ENCODE measurements at regions not wholly inside any gene's neighbourhood (a gene's known extent, or its start where the extent isn't known, plus 50 kb on each side); places are given as distances from the start of the nearest gene placed in this dataset.

DNA sequence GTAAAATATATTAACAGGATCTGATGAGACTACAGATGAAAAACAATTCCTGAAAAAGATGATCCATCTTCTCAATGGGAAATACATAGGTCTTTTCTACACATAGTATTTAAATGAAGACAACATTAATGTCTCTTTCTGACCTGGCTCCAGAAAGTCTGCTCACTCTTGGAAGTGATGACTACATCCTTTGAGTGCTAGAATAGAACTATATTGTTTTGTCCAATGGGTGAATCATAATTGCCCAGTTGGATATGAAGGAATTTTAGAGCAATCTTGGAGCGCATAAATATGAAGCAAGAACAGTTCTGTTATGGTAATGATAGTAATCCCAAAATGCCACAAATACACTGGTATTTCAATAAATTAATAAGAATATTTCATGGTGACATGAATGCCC, 322.1 kb downstream of the DEPDC1B start:
- no peak for DNase-seq (ENCODE audit: low read depth, low spot score)

DNA sequence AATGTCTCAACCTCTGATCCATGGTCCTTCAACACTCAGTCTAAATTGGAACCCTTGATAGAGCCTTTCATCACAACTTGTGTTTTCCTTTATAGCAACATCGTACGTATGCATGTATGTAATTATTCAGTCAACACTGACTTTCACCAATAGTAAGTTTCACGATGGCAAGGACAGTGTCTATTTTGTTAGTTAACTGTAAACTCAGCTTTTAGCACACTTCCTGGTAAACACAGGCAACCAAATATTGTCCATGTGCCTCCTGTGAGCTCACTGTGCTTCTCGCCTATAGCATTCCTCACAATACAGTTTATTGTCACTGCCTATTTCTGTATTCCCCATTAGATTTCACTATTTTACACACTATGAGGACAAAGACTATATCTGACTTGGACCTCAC, 323.1 kb downstream of the DEPDC1B start:
- no peak for DNase-seq (ENCODE audit: low read depth, low spot score)

DNA sequence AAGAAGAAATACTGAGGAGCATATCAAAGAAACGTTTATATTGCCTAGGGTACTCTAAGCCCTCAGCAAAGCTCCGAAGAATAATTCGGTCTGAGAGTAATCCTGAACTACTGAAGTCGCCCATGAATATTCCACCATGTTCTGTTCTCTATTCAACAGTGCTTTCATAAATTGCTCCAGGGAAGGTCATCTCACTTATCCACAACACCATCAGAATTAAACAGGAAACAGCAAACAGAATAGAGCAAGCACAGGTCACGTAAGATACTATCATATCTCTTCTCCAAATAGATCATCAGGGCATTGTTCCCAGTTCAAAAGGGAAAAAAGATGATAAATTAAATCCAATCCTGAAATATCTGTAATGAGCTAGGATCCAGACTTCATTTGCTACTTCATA, 325.6 kb downstream of the DEPDC1B start:
- DNase-seq (ENCODE audit: low read depth, low spot score) = no peak

DNA sequence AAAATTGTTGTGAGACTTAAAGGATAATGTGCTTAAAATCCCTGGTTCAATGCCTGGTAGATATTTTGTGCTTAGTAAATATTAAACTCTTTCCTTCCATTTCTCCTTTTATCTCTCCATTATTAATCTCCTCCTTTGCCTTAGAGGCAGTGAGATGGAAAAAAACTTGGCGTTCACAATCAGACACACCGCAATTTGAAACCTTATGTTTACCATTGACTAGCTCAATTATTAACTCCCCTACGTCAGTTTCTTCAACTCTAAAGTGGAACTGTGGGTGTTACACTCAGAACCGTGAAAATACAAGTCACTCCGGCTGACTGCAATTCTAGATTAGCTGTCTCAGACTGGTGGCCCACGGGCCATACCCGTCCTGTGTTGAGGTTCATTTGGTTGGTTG, 327.2 kb downstream of the DEPDC1B start:
- DNase-seq (ENCODE audit: low read depth, low spot score) = no peak

DNA sequence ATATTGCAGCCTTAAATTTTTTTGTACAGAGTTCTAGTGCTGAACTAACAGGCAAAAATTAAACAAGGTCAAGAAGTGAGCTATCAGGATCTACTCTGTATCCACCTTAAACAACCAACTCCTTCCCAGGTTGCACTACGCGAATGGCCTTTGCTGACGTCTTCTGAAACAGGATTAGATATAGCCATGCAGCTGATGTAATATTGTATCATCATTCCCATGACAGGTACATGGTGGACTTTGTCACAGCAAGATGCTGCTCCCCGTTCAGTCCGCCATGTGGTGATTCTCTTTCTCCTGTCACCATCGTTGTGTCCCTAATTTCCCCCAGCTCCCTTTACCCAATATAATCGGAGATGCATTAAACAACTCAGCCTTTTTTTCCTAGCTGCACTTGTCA, 328.9 kb downstream of the DEPDC1B start:
- DNase-seq (ENCODE audit: low read depth, low spot score) = no peak

DNA sequence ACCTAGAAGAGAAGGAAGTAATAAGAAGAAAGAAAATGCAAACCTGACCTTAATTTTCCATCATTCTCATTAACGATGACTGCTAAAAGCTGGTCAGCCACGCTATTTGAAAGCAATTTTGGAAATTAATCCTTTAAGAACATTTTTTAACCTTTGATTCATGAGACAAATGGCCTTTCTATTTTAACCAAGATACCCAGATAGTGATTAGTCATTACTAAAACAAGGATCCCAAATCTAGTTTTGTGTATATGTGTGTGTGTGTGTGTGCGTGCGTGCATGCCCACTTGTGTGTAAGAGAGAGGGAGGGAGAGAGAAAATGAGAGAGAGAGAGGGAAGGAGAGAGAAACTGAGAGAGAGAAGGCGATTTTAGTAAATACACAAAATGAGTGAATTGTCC, 329.5 kb downstream of the DEPDC1B start:
- DNase-seq (ENCODE audit: low read depth, low spot score) = no peak

DNA sequence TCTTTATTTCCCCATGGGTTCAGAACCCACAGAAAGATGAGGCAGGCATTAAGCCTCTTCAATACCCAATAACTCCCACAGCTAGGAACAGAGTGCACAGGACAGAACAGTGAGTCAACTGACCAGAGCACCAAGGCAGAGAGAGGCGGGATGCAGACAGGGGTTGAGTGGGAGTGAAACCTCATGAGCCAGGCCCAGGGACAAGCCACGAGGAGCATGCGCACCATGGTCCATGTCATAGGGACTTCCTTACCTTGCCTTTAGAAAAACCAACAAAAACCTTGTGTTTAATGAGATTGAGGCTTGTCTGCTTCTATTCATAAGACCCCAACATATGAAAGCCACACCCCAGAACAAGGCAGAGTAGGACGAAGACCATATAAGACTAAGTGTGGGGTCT, 330.6 kb downstream of the DEPDC1B start:
- DNase-seq (ENCODE audit: low read depth, low spot score) = no peak

DNA sequence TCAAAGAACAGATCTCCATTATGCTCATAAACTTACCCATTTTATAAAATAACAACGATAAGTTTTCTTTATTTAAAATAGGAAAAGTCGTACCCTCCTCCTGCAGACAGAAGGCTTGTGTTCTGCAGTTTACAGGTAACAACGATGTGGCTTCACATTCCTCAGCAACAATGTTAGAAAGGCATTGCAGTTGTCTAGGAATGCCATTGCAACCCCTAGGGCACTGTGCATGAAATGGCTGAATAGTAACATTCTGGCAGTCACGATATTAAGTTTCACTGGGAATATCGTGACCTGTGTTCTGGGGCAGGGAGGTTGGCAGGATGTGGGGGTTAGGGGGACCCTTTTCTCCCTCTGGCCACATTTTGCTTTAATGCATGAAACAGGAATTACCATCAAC, 331.9 kb downstream of the DEPDC1B start:
- DNase-seq (ENCODE audit: low read depth, low spot score) = no peak

DNA sequence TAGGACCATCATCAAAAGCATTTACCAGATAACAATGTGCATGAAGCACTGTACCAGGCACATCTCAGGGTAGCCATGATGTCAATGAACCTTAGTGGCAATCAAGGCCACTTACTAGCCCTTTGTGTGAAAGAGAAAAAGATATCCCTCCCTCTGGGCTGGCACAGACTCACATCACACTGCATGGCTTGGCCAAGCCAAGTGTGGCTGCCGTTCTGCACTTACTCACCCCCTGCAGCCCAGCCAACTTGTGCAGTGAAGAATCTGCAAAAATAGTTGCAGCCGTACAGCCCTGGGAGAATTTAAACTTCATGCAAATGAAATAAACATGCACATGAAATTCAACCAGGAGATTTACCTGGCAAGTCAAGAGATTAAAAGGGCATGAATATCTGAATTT, 333.5 kb downstream of the DEPDC1B start:
- no peak for DNase-seq (ENCODE audit: low read depth, low spot score)

DNA sequence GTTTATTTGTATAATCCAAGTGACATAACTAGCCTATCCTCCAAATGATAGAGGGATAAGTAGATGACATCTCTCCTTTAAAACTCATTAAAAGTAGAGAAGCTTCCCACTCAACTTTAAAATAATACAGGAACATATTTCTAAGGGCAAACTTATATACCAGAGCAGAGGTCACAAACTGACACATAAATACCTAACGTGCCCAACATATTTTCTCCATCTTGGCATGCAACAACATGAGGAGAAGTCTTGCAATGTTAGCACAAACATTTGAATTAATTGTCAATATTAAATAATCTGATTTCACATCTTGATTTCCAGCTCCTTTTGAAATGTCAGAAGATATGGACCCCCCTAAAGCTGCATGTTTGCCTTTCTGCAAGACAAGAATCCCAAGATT, 335.0 kb downstream of the DEPDC1B start:
- DNase-seq (ENCODE audit: low read depth, low spot score) = no peak

DNA sequence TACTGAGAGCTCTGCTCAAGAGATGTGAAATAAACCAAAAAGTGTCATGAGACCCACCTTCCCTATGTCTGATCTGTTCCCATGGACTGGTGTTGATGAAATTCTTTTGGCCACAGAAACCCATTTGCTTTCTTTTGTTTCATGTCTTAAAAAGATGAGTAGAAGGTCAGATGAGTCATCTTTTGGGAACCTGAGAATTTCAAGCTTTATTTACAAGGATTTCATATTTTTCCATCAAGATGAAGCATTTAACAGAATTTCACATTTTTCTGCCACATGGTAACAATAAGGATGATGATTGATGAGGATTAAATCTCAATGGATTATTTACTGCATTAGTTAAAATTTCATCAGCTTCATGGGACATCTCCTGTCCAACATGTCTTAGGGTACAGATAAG, 337.8 kb downstream of the DEPDC1B start:
- no peak for DNase-seq (ENCODE audit: low read depth, low spot score)

DNA sequence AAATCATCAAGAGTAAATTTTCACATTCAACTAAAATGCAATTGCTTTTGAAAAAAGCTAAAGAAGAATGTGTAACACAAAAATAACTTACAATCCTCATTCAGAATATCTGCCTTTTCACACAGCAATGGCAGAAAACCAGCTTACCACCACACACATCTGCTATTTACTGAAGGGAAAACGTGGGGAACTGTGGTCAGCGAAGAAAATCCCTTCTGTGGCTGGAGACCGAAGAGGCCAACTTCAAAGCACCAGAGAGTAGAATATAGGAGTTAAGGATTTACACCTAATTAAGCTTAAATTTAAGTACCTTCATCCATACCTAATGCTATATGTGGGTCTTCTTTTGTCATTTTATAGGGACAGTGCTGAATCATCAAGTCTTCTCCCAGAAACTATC, 339.6 kb downstream of the DEPDC1B start:
- no peak for DNase-seq (ENCODE audit: low read depth, low spot score)

DNA sequence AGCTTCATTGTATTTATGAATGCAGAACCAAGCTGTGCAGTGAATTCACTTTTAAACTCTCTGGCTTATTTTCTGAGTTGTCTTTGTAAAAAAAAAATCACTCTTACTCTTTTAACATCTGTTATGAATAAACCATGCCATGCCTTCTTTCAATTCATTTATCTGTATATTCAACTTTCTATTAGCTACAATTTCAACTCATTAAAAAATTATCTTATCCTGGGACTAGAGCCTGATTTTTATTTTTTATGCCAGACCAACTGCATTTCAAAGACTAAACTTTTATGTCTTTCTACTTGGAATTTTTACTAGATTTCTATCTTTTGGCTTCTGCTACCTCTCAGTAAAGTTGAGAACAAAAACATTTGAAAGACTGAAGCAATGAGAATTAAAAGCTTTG, 342.7 kb downstream of the DEPDC1B start:
- no peak for DNase-seq (ENCODE audit: low read depth, low spot score)

DNA sequence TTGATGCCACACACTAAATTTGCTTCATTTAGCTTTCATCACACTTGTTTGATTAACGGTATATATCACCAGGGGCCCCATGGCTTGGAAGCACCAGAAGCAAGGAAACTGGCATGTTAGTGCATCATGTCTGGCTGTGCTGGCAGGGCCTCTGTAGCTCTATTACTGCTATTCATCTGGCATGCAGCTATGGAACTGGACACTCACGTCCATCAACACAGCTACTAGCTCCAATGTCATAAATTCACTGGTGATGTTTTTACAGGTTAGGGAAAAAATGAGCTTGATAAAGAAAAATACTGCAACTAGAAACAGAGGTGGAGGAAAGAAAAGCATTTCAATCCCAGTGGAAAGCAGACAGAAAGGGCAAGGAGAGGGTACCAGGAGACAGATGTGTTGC, 343.2 kb downstream of the DEPDC1B start:
- DNase-seq (ENCODE audit: low read depth, low spot score) = no peak

DNA sequence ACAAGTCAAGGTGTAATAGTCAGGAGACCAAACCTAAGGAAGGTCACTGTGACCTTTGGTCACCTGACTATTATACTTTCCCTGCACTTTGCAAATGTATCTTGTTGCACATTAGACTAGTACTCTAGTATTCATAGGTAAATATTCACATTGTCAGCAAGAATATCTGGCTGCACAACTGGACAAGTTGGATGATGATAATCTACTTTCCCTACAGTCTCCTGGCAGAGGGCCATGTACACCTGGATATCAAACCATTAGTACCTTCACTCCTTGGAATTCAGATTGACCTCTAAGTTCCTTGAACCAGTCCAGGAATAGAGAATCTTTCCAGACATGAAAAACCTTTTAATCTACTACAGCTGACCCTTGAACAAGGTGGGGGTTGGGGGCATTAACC, 344.8 kb downstream of the DEPDC1B start:
- DNase-seq (ENCODE audit: low read depth, low spot score) = no peak

DNA sequence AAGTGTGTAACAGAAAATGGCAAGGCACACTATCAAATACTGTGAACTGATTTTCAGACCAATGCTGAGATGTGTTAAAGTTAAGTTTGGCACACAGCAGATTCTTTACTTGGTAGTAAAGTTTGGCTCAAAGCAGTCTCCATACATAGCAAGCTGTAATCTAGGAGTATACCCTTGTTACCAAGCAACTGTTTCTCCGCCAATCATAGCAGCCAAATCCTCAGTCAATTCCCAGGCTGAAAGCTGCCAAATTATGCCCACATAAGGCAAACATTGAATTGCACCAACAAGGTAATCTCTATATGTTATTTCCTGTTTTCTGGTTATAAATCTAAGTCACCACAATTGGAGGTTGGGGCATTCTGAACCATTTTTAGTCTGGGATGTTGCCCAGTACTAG, 345.7 kb downstream of the DEPDC1B start:
- DNase-seq (ENCODE audit: low read depth, low spot score) = no peak

DNA sequence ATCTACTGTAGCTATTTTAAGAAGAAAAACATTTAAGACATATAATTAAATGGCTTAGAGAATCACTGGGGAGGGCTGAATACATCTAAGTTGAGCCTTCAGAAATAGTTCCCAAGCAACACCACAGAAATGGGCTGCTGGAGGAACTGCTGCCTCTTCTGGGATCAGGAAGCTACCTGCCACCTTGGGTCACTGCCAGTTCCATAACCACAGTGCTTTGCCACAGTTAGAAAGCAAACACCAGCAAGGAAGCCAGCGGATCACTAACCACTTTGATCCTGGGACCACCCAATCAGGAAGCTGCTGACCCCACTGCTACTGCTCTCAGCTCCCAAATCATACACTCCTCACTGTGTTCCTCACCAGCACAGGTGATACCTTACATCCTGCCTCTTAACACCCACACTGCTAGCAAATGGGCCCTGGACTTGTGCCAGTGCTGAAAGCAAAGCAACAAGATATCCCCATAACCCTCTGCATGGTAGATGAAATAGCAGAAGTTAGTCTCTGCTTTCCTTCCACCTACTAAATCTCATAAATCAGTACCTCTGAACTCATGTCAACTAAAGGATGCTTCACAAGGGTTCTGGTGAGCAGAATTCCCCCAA, 346.9 kb downstream of the DEPDC1B start:
- no peak for DNase-seq (ENCODE audit: low read depth, low spot score)

DNA sequence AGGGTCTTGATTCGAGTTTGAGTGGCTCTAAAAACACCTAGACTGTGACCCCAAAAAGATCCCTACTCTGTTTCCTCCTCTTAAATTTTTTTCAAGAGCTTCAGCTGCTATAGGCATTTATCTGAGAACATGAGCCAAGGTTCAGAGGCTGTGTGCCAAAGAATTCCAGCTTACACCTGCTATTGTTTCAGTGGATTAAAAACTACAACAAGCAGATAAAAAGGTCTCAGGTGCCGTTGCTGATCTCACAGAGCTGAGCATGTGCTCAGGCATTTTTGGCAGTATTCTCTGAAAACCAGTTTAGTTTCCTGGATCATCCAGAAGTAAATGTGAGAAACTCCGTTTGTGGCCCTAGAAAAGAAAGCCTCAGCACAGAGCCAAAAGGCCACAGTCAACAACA, 349.2 kb downstream of the DEPDC1B start:
- DNase-seq (ENCODE audit: low read depth, low spot score) = no peak

DNA sequence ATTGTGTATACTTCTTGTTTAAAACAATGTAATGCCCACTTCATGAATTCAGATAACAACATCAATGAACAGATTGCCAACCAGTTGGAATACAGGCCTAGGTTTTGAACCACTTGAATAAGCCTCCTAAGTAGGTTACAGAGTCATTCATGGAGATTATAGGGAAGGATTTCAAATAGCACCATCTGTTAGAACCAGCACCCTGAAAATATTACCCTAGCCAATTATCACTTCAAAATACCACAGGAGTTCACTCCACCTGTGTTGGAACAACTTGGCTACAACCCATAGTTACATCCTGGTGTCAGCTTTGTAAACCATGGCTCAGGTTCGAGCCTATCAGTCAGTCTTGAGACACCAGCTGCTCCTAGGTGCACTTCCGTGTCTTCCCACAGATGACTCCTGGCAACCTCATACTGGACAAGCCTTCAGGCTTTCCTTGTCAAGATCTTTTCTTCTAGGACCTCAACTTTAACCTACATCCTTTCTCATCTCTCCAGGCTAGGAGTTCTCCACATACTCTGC, 350.0 kb downstream of the DEPDC1B start:
- no peak for DNase-seq (ENCODE audit: low read depth, low spot score)

DNA sequence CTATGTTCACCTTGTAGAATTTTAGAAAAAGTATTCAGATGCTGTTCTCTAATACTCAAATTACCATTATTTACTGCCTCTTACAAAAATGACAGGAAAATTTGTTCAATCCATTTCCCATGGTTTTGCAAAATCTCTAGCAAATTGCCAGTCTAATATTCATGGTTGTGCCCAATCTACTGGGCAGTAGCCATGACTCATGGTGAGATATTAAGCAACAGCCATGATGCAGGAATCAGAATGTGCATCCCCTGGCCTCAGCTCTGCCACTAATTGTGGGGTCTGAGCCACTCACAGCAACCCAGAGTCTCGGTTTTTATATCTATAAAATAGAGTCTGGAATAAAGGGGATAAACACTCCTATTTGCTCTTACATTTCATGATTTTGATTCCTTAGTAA, 353.6 kb downstream of the DEPDC1B start:
- no peak for DNase-seq (ENCODE audit: low read depth, low spot score)

DNA sequence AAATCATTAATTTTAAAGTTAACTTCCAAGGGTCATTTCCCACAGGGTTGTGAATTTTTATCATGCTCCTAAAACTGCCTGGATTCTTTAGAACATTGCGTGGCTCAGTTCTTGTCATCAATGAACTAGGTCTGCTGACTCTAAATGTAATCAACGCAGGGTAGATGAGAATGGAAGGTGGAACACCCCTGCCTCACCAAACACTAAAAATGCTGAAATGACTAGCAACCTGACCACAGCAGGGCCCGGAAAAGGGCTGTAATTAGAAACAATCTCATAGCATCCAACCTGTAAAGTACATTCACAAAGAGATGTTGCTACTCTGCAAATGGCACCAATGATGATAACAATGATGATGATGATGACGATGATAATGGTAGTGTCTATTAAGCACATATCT, 356.9 kb downstream of the DEPDC1B start:
- DNase-seq (ENCODE audit: low read depth, low spot score) = no peak

DNA sequence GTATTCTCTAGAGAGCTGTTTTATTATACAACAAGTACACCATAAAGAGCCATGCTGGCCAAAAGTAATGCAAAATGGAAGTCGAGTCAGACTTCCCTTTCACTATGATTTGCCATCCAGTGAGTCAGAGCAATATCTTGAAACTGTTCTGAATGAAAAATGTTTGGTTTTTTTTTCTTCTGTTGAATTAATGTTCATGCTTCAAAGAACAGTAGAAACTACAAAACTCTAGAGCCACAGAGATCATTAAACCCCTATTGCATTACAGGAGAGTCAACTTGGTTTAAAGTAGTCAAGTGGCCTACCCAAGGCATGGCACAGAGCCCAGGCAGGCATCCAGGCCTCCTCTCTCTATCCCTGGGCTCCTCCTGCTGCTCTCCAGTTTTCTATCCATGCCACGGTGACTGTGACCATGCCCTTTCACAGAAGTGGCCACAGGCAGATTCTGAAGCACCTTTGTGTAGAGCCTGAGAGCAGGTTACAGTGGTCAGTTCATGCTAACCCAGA, 358.9 kb downstream of the DEPDC1B start:
- DNase-seq (ENCODE audit: low read depth, low spot score) = no peak

DNA sequence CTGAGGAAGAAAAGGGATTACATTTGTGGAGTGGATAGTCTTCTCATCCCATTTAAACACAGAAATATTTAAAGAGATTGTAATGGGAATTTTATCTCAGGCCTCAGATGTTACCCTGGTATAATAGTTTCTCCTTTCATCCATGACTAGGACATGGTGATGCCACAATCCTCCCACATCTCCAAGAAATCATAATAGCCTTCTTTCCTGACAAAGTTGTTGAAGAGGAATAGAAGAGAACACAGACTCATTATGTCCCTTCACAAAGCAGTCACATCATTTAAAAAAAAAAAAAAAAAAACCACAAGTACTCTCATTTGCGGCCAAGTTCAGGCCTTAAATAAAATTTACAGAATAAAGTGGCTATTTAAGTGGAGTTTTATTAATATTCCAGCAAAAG, 359.6 kb downstream of the DEPDC1B start:
- DNase-seq (ENCODE audit: low read depth, low spot score) = no peak

DNA sequence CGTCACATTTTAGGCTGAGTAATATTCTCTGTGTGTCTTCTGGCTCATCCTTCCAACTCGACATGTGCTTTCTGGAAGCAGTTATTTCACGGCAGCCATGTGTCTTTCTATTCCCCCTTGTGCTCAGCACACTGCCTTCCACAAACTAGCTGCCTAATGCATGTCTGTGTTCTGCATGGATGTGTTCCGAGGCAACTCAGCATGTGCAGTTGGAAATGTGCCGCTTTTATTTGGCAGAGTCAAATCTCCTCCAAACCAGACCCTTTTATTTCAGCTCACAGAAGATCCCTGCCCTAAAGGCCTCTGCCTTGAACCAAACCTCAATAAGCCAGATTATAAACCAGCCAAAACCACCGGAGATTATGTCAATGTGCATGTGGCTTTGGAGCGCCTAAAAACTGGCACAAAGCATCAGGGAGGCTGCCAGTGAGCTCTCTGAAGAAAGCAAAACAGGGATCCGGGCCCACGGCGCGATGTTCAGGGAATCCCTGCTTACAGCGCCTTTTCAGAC, 360.2 kb downstream of the DEPDC1B start:
- no peak for DNase-seq (ENCODE audit: low read depth, low spot score)

Measured in pulmonary artery endothelial cell (primary cell).